ENCODE measurements at regions not wholly inside any gene's neighbourhood (a gene's known extent, or its start where the extent isn't known, plus 50 kb on each side); places are given as distances from the start of the nearest gene placed in this dataset.
"Not testable (repeated sequence)": the region's sequence is repeated elsewhere in the genome, so short reads cannot be mapped to it uniquely, and the experiment has no call there.

GRCh38 chr7:49596701-49597491, 176.5 kb upstream of the VWC2 start:
- DNase-seq (ENCODE audit: low read depth in 3 of 3), result no peak

- DNase-seq (ENCODE audit: low read depth in 3 of 3), result no peak
Measured at GRCh38 chr7:49597805-49598204, 175.6 kb upstream of the VWC2 start.

GRCh38 chr7:49611951-49612350, 161.5 kb upstream of the VWC2 start:
- no peak for DNase-seq (ENCODE audit: low read depth in 3 of 3)

DNA sequence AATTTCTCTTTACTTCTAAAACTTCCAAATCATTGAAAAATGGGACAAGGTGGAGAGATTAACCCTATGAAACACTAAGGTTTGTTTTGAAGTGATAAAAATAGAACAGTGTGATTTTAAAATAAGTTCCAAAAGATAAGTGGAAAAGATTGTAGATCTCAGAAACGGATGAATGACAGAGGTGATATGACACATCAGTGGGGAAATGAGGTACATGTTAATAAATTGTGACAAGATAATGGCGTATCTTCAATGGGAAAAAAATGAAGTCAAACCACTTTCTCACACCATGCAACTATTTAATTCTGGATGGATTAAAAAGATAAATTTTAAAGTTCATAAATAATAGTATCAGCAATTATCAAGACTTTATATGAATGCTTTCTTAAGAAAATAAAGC, 159.7 kb upstream of the VWC2 start:
- DNase-seq (ENCODE audit: low read depth in 3 of 3), result no peak

GRCh38 chr7:49614974-49615373, 158.5 kb upstream of the VWC2 start:
- not testable (repeated sequence) for DNase-seq (ENCODE audit: low read depth in 3 of 3)

DNA sequence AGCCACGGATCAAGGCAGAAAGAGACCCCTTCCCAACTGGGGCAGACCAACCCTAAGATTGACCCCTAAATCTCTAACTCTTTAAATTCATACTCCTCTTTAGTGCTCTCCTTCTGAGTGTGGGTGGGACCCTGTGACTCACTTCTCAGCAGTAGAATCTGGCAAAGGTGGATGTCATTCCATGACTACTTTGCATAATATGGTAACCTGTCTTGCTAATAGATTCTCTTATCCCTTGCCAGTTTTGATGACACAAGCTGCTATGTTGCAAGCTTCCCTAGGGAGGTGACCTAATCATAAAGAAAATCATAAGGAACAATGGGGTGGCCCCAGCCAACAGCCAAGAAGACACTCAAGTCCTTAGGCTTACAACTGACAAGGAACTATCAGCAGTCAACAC, 155.4 kb upstream of the VWC2 start:
- no peak for DNase-seq (ENCODE audit: low read depth in 3 of 3)

- DNase-seq (ENCODE audit: low read depth in 3 of 3), result no peak
Measured at GRCh38 chr7:49623943-49624342, 149.5 kb upstream of the VWC2 start.

GRCh38 chr7:49624611-49625010, 148.8 kb upstream of the VWC2 start:
- DNase-seq (ENCODE audit: low read depth in 3 of 3), result no peak

DNA sequence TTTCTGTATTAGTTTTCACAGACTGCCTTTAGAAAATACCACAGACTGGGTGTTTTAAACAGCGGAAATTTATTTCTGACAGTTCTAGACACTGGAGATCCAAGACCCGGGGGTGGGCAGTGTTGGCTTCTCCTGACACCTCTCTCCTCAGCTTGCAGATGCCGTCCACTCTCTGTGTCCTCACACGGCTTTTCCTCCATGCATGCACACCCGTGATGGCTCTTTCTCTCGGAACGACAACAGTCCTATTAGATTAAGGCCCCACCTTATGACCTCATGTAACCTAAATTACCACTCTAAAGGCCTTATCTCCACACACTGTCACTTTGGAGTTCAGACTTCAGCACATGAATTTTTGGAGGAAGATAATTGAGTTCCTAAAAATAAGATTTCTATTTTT, 142.9 kb upstream of the VWC2 start:
- DNase-seq (ENCODE audit: low read depth in 3 of 3), result no peak

DNA sequence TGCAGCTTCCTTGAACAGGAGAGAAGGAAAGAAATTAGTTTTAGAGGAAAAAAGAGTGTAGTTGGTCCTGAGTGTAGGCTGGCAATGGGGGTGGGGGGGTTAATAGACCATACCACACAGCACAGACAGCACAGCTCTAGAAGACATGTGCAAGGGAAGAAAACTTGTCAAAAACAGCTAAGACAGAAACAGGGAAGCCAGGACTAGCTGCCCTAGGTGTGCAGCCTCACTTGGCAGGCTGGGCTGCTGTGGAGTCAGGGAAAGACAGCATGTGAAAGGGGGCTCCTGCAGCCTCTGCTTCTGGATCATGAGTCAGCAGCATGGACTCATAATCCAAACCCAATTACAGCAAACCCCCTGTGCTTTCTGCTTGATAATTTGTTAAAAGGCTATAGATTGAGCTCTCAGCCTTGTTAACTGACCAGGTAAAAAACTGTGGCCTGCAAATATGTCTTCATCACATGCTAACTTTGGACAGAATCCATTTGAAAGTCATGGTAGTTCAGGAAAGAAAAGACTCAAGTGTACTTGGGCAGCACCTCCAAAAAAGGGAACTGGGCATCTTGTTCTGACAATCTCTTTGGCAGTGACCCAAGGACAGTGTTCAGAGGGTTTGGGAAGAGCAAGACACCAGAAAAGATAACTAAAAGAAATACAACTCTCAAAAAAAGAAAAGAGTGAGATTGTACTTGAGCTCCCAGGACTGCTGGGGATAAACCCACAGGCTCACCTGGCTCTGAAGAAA, 142.2 kb upstream of the VWC2 start:
- DNase-seq (ENCODE audit: low read depth in 3 of 3), result no peak

DNA sequence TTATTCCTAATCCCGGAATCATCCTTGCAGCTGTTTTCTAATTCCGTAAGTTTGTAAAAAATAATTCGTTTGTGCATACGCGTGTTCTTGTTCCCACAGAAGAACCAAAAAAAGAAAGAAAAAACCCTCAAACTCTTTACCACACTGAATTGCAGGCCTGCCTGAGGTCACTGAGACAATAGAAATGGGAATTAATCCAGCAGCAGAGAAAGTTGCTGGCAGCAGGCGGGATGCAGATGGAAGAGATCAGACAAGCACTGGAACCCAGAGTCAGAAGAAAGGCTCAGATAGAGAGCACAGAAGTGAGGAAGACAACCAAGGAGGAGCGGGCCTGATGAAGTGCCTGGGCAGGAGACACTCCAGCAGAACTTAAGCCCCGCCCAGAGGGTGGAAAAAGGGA, 141.5 kb upstream of the VWC2 start:
- no peak for DNase-seq (ENCODE audit: low read depth in 3 of 3)

- DNase-seq (ENCODE audit: low read depth in 3 of 3), result no peak
Measured at GRCh38 chr7:49635800-49636199, 137.6 kb upstream of the VWC2 start.

- DNase-seq (ENCODE audit: low read depth in 3 of 3), result no peak
Measured at GRCh38 chr7:49636400-49636799, 137.0 kb upstream of the VWC2 start.

GRCh38 chr7:49638166-49638565, 135.3 kb upstream of the VWC2 start:
- no peak for DNase-seq (ENCODE audit: low read depth in 3 of 3)

- DNase-seq (ENCODE audit: low read depth in 3 of 3), result no peak
Measured at GRCh38 chr7:49639068-49639593, 134.3 kb upstream of the VWC2 start.

GRCh38 chr7:49639808-49640207, 133.6 kb upstream of the VWC2 start:
- no peak for DNase-seq (ENCODE audit: low read depth in 3 of 3)

DNA sequence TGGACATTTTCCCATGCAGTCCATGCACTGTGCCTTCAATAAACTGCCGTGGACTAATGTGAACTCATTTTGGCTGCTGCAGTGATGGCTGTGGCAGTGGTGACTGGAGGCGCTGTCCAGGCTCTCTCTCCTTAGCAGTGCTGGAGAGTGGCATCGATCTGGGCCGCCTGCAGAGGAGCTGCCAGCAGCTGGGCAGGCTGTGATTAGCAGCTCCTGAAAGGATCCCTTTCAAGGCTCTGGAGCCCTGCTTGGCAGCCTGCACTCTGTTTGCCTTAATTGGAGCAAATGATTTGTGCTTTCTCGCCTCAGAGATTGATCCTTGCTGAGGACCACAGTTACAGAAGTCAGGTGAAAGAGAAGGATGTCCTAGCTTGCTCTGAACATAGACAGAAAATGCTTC, 130.1 kb upstream of the VWC2 start:
- DNase-seq (ENCODE audit: low read depth in 3 of 3), result no peak

DNA sequence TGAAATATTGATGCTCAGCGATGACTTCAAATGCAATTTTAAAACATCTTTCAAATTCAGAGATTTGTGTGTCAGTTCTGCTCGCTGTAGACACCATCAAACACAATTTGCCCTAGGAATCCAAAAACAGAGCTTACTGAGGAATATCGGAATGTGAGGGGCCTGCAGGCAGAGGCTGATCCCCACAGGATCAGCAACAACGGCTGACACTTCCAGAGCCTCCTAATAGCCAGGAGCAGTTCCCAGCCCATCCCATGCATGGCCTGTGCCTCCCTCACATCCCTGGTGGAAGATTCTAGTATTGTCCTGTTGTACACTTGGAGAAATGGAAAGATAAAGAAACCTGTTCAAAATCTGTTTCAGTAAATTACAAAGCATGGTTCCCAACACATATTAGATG, 129.7 kb upstream of the VWC2 start:
- no peak for DNase-seq (ENCODE audit: low read depth in 3 of 3)

- DNase-seq (ENCODE audit: low read depth in 3 of 3), result no peak
Measured at GRCh38 chr7:49644396-49645166, 128.9 kb upstream of the VWC2 start.

GRCh38 chr7:49645296-49645695, 128.1 kb upstream of the VWC2 start:
- no peak for DNase-seq (ENCODE audit: low read depth in 3 of 3)

- DNase-seq (ENCODE audit: low read depth in 3 of 3), result no peak
Measured at GRCh38 chr7:49660170-49660783, 113.2 kb upstream of the VWC2 start.

- no peak for DNase-seq (ENCODE audit: low read depth in 3 of 3)
Measured at GRCh38 chr7:49660976-49661375, 112.5 kb upstream of the VWC2 start.

Data from stimulated activated CD4-positive, alpha-beta T cell treated with anti-CD3 and anti-CD28 coated beads, TNF-alpha, amount 100 ng/mL, for 48 hours (primary cell).